K562 (cell line): ENCODE measurements at regions not wholly inside any gene's neighbourhood (a gene's known extent, or its start where the extent isn't known, plus 50 kb on each side); places are given as distances from the start of the nearest gene placed in this dataset.
A peak's percentile ranks its signal among the peaks of the same experiment; 100 is the strongest.

Experiments
- HES1 ChIP-seq: fragments of 450-650 bp; IDR thresholded peaks from 2 replicates; pipeline ENCODE4 v1.6.1; 2016; ENCODE audit warnings: low read depth, mild to moderate bottlenecking, moderate library complexity
- MTF1 ChIP-seq: fragments of 250-450 bp; sonication (Bioruptor Pico); IDR thresholded peaks from 2 replicates; pipeline ENCODE4 v1.9.0; 2021; ENCODE audit warnings: moderate library complexity, mild to moderate bottlenecking, inconsistent platforms, borderline replicate concordance
- NR2C2 ChIP-seq, 2 experiments: fragments of 200-800 bp in 1 of 2; sonication (Bioruptor generic) in 1 of 2; sonication (generic) in 1 of 2; formaldehyde crosslinking in 1 of 2; IDR thresholded peaks; 2 replicates each; pipeline versions ENCODE4 v1.6.1 to v1.8.0; 2016 to 2022; ENCODE audit warnings: mild to moderate bottlenecking in 1 of 2, missing compliant biosample characterization in 1 of 2, missing genetic modification characterization in 1 of 2, missing genetic modification reagents in 1 of 2
- NRF1 ChIP-seq, 2 experiments: fragments of 450-650 bp; IDR thresholded peaks in 1 of 2; conservative IDR thresholded peaks in 1 of 2; 2 replicates each; pipeline ENCODE4 v1.6.1; 2014; ENCODE audit warnings: mild to moderate bottlenecking in 2 of 2
- RERE ChIP-seq: sonication (generic); formaldehyde crosslinking; IDR thresholded peaks from 2 replicates; pipeline ENCODE4 v1.8.0; 2023; ENCODE audit warnings: missing genetic modification reagents, mild to moderate bottlenecking, borderline replicate concordance
- SP2 ChIP-seq: IDR thresholded peaks from 2 replicates; pipeline ENCODE4 v1.6.1; 2011; ENCODE audit warnings: mild to moderate bottlenecking, low read depth, low read length, moderate library complexity; ENCODE audit not compliant: poor library complexity, severe bottlenecking; ENCODE audit errors: extremely low read depth
- TAL1 ChIP-seq: fragments of 450-650 bp; IDR thresholded peaks from 2 replicates; pipeline ENCODE4 v1.6.1; 2016; ENCODE audit warnings: mild to moderate bottlenecking
- TEAD4 ChIP-seq, 2 experiments: sonication (generic) in 1 of 2; formaldehyde crosslinking in 1 of 2; IDR thresholded peaks; 2 replicates each; pipeline versions ENCODE4 v1.6.1 to v1.8.0; 2012 to 2022; ENCODE audit warnings: borderline replicate concordance in 1 of 2, inconsistent platforms in 1 of 2, low read length in 1 of 2, mild to moderate bottlenecking in 1 of 2, missing genetic modification reagents in 1 of 2
- ZNF140 ChIP-seq: fragments of 250-450 bp; sonication (Bioruptor Pico); IDR thresholded peaks from 2 replicates; pipeline ENCODE4 v1.8.0; 2021; ENCODE audit warnings: moderate library complexity, mild to moderate bottlenecking, inconsistent platforms
- ZNF707 ChIP-seq: fragments of 250-450 bp; sonication (Bioruptor Pico); conservative IDR thresholded peaks from 2 replicates; pipeline ENCODE4 v1.8.0; 2022; ENCODE audit warnings: inconsistent platforms, mild to moderate bottlenecking, moderate library complexity

DNA sequence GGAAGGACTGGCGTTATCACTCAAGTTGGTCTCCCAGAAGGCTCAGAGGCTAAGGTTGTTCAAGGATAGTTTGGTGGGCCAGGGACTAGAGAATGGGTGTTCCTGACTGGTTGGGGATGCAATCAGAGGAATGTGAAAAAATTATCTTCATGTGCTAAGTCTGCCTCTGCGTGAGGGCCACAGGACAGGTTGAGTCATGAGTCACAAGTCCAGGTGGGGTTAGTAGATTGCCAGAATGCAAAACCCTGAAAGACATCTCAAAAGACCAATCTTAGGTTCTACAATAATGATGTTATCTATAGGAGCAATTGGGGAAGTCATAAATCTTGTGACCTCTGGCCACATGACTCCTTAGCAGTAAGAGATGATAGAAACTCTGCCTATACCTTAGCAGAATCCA, 220.1 kb upstream of the EEA1 start (continued):
- TF ChIP-seq HES1 (peak; percentile 65; the same call in 1 of the 2 replicates), TAL1 (peak; percentile 67), MTF1 (no peak), ZNF140 (CRISPR knock-in tag) (no peak), SP2 (no peak), NR2C2 (CRISPR knock-in tag; IDR thresholded peaks at IDR 0.05) (no peak), NR2C2 (tag; IDR thresholded peaks at IDR 0.05) (peak; percentile 85), TEAD4 (IDR thresholded peaks at IDR 0.05; ENCODE audit: low read length) (peak; percentile 82), TEAD4 (CRISPR knock-in tag; IDR thresholded peaks at IDR 0.05; ENCODE audit: borderline replicate concordance) (no peak), NRF1 (conservative IDR thresholded peaks at IDR 0.05 in 1 of 2, IDR thresholded peaks at IDR 0.05 in 1 of 2) (peak; percentile 31 to 34; a peak in 2 of 4 replicates), ZNF707 (CRISPR knock-in tag) (no peak), RERE (CRISPR knock-in tag) (no peak)
